Medulla oblongata (tissue), 1 donor: ENCODE measurements at regions not wholly inside any gene's neighbourhood (a gene's known extent, or its start where the extent isn't known, plus 50 kb on each side); places are given as distances from the start of the nearest gene placed in this dataset.
A peak's percentile ranks its signal among the peaks of the same experiment; 100 is the strongest.
"Not testable (repeated sequence)": the region's sequence is repeated elsewhere in the genome, so short reads cannot be mapped to it uniquely, and the experiment has no call there.

Source experiments
- DNase-seq: peaks from one replicate; pipeline ENCODE4 v3.0.0-alpha.2; 2015; ENCODE audit errors: extremely low spot score

DNA sequence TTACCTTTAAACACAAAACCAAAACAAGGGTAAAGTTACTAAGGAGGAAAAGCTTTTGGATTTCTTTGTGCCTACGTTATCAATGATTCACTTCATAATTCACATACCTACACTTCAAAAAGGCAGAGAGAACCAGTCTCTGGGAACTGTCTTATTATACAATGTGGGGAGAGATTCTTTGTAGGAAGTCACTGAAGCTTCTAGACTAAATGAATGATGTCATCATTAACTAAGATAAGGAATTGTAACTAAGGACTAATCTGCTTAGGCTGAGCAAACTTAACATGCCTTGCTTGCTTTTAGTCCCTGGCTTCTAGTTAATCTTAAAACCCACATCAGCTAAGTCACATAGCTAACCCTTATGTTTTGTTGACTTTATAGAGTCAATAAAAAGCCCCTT, 771.2 kb downstream of the NXPH1 start:
- no peak for DNase-seq

DNA sequence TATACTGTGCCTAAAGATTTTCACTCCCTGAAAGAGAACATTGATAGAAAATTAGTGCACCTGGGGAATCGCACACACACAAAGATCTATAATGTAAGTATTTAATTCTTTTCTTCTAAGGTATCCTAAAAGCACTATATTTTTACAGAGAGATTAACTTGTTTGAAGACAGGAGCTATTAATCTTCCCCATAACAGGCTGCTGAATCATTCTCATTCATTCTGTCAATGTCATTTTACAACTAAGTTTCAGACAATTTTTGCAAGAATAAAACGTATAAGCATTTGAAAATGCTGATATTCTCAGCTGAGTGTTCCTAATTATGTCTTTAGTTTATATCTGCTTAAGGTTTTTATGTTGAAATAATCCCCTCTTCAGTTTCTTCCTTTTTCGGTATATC, 776.7 kb downstream of the NXPH1 start:
- DNase-seq, result no peak

DNA sequence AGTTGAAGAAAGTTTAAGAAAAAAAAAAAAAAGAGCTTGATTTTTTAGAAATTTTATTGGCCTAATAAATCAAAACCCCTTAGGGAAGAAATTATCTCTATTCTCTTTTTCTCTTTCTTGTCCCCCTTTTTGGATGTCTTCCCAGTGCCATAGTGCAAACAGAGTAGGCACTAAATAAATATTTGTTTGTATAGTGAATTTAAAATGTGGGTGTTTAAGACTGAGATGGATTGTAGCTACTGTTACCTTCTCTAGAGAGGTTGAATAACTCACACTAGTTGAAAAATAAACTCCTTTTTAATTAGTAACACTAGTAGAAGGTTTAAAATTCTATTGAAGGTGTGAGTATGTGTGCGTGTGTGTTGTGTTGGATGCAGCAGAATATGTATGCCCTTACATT, 783.8 kb downstream of the NXPH1 start:
- DNase-seq, result no peak

DNA sequence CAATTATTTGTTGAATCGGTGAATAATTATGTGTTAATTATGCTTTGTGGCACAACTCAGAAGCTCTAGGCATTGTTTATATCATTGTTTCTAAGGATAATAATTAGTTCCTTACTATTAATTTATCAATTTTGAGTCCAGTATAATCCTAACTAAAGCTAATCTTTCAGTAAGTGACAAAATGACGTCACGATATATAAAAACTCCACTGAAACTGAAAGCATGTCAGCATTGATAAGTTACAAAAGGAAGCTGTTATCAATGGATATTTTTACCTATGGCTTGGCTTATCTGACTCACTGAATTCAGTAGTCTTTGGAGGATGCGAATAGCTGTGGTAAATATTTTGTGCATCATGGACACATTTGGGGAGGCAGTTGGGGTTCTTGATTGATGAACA, 793.1 kb downstream of the NXPH1 start:
- no peak for DNase-seq

DNA sequence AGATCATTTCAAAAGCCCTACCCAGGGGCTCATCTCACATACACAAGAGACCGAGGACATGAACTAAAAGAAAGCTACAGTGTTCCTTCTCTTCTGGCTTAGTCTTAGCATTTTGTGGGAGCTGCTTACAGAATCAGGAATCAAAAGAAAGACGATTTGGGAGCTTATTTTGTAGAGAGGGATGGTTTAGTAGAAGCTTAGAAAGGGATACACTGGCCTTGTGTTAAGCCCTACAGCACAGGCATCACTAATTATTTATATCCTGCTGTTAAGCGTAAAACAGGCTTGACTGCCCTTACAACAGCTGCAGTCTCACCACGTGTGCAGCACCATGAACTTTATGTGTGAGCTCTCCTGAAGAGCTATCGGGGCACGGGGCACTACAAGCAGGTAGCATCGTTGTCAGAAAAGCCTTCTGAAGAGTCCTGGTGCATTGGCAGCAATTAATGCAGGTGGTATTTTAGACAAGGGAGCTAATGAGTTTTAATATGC, 798.3 kb downstream of the NXPH1 start:
- peak; percentile 6 for DNase-seq

DNA sequence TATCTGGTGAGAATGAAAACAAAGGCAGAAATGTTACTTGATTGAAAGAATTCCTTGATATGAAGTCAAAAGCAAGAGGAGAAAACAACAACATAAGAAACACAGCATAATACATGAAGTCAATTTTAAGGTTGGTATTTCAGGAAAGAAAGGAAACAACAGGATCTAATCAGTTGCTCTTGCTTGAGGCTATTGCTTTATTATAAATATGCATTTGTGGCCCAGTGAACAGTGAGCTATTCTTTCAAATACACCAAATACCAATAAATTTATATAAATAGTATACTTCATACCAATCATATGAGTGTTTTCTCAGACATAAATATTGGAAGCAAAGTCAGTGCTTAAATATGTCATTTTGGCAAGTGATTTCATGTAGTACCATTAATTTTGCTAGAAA, 806.6 kb downstream of the NXPH1 start:
- DNase-seq, result no peak

DNA sequence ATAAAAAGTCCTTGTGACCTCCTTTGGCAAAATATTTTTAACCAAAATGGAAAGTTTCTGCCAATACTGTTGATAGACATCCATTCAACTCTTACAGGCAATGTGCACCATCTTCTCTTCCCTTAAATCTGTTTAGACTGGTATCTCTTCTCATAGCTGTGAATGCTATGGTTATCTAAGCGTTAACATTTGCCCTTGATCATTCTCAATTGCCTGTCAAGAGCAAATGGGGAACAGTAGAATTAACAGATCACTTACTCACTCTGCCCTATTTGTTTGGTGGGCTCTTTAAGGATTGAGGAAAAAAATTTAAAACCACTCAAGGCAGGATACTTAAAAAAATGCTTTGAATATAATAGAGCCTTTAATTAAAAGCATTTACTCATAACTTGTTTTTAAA, 808.4 kb downstream of the NXPH1 start:
- no peak for DNase-seq

DNA sequence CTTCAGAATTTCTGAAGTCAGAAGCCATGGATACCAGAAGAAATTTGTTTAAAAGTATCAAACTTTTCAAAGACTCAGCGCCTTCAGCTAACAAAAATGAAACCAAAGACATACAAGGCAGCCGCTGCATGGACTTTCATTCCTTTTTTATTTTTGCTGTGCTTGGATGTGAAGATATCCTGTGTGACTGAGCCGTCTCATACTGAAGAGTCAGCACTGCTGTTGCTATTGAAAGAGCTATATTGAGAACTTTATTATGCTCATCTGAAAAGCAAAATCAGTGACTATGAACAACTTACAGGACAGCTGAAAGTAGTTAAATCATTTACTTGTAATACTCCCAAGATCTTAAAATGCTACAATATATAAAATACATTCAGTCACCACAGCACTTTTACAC, 809.2 kb downstream of the NXPH1 start:
- DNase-seq, result peak; percentile 6

DNA sequence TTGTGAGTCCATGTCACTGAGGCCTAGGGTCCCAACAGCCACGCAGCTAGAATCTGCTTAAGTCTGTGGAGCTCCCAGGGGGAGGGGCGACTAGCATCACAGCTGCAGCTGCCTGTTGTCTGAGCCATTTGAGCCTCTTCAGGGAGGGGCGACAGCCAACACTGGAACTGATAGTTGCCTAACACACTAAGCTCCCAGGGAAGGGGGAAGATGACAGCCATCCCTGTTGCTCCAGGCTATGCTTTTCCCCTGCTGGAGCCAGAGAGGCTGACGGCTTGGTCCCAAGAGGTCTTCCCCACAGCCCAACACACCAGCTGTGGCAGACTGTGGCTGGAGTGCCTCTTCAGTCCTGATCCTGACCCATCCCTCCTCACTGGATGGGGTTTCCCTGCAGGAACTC, 817.5 kb downstream of the NXPH1 start:
- DNase-seq, result no peak

DNA sequence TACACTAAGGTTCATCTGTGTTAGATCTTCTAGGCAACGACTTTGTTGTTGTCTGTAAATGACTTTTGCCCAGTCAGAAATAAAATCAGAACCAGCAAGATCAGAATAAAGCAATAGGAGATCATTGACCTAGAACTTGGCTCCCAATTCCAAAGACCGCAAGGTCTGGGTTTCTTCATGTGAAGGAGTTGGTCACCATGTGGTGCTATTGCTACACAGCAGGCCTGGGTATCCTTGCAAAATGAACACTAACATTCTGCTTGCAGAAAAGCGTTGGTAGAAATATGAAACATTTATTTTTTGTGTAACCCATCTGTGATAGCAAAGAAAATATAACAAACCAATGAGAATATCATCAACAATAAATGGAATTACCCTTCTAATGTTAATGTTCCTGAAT, 831.0 kb downstream of the NXPH1 start:
- DNase-seq, result no peak

DNA sequence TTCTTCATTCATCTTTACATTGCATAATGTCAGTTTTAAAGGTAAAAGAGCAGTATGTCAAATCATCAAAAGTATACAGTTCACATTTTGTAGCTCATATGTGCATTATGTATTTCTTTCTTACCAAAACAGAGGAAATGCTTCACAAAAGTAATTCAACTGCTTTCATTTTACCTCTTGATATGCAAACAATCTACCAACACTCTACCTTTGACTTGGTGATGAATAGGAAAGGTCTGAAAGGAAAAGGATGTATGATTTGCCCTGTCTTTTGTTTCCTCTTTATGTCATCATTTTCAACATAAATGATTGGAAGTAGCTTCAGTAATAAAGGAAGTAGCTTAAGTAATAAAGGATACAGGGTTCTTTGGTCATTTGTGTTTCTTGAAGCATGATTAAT, 846.7 kb downstream of the NXPH1 start:
- no peak for DNase-seq

DNA sequence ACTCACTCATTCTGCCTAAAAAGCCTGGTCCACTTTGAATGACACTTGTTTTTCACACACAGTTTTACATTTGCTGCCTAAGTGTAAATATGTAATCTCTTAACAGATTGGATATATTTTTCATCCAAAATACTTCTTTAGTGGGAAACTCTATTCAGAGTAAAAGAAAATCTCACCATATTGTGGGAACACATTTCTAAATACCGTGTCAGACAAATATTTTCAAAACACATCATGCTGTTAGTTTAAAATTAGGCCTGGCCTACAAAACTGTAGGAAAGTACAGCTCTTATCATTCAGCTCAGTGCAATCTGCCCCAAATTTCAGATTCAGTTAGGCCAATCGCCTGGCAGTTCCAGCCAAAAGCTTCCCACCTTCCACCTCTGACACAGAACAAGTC, 849.8 kb downstream of the NXPH1 start:
- DNase-seq, result no peak

DNA sequence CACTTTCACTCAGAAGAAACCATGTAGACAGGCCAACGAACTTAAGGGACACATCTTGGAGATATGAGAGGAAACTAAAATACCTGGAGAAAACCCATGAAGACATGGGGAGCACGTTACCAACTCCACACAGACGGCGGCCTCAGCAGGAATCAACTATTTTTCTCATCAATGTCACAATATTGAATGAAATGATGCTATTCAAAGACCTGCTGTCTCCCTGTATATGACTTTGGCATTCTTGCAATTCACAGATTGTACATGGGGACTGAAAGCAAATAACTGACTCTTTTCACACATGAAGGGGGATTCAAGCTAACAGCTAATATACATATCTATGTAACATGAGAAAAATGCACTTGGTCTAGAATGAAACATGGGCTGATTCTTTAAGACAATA, 869.0 kb downstream of the NXPH1 start:
- DNase-seq, result no peak

DNA sequence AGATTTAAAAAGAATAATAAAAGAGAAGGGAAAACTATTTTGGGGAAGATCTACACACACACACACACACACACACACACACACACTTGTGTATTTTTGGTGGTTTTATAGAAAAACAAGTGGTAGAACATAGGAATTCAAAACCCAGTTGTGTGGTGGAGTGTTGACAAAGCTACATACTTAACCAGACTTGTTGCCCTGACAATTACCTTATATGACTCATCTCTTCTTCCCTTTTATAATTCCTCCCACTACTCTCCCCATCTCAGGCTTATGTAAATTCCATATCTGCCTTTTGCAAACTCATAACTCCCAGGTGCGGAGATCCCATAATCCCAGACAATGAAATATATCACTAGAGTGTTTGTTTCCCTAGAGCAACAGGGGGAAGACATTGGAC, 873.7 kb downstream of the NXPH1 start:
- no peak for DNase-seq

DNA sequence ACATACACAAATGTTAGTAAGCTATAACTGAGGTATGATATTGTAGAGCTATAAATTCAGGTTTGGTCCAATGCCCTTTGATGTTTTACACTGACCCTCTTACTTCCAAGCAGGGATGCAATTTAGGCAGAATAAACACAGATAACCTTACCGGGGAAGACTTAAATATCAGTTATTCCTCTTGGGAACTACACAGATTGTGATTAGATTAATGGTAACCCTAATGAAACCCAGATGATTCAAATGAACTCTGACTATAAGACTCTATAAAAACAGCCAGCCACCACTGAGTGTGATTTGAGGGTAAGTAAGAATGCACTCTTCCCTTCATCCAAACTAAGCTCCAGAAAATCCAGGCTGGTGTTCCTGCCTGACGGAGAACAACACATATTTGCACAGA, 891.1 kb downstream of the NXPH1 start:
- no peak for DNase-seq

DNA sequence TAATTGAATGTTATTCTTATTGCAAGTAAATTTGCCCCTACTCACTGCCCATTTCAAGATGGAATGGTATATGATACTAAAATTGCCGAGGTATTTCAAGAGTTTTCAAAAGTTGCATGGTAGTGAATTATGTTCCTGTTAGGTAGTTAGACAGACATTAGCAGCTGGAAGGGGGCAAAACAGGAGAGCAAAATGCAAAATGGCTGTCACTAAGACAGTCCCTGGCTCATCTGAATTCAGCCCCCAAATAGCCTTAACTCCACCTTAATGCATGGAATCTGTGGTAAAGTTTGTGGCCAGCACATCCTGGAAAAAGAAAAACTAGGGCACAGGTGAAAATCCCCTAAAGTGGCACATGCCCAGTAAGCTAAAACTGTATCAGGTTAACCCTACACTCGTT, 894.9 kb downstream of the NXPH1 start:
- no peak for DNase-seq

DNA sequence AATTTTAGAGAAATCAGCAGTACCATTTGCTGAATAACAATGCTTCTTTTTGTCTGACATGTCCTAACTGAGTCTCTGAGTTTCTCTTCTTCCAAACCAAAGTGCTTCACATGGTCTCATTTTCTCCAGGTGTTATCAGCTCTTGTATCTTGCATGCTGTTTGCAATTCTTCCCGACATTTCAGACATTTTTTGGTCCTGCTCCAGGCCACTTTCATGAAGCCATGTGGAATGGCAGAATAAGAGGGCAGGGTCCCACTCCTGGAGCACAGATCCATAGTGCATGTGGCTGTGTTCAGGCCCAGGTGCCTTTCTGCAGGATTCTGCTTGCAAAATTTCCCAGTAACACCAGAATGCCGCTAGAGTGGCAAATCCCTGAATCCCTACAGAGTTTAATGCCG, 916.2 kb downstream of the NXPH1 start:
- no peak for DNase-seq

DNA sequence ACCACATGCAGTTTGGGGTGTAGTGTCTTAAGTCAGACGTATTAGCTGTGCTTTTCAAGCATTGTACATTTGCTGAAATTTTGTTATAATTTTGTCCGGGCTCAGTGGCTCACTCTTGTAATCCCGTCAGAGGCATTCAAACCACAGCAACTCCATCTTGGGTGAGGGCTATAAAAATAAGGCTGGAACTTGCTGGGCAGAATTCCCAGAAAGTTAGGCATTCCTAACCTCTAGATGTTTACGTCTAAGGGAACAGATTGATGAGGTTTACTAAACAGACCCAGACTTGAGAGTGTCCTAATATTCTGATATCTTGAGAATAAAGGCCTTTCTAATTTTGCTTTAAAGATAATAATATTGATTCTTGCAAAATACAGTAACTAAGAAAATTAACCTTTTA, 957.8 kb downstream of the NXPH1 start:
- no peak for DNase-seq

DNA sequence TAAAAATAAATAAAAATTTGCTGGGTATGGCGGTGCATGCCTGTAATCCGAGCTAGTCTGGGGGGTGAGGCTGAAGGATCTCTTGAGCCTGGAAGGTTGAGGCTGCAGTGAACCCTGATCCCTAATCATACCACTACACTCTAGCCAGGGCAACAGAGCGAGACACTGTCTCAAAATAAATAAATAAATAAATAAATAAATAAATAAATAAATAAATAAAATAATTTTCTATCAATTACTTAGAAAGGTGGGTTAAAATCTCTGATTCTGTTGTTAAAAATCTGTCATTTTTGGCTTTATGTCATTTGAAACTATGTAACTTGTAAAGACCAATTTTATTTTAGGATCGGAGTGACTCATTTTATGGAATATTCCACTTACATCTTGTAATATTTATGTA, 958.6 kb downstream of the NXPH1 start:
- no peak for DNase-seq

DNA sequence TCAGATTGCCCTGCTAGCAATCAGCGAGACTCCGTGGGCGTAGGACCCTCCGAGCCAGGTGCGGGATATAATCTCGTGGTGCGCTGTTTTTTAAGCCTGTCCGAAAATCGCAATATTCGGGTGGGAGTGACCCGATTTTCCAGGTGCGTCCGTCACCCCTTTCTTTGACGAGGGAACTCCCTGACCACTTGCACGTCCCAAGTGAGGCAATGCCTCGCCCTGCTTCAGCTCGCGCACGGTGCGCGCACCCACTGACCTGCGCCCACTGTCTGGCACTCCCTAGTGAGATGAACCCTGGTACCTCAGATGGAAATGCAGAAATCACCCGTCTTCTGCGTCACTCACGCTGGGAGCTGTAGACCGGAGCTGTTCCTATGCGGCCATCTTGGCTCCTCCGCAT, 971.0 kb downstream of the NXPH1 start:
- not testable (repeated sequence) for DNase-seq

DNA sequence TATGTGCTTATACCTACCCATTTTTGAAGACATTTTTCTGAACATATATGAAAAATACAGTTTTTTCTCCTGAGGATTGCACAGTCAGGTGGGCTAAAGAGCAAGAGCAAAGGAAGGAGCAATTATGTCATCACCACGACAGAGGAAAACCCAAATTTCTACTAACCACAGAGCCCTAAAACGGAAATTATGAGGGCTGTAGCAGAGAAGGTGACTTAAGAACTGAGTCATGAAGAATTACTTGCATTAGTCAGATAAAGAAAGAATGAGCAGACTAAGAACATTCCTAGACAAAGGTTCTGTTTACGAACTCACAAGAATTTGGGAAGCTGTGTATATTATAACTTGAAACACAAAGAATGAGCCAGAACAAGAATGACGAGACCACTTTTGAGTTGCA, 974.4 kb downstream of the NXPH1 start:
- DNase-seq, result no peak

DNA sequence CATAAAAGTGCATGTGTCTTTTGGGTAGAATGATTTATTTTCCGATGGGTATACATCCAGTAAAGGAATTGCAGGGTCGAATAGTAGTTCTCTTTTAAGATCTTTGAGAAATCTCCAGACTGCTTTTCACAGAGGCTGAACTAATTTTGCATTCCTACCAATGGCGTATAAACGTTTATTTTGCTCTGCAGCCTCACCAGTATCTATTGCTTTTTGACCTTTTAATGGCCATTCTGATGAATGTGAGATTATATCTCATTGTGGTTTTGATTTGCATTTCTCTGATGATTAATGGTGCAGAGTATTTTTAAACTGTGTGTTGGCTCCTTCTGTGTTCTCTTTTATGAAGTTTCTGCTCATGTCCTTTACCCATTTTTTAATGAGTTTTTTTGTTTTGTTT, 1020.1 kb downstream of the NXPH1 start:
- DNase-seq, result no peak

DNA sequence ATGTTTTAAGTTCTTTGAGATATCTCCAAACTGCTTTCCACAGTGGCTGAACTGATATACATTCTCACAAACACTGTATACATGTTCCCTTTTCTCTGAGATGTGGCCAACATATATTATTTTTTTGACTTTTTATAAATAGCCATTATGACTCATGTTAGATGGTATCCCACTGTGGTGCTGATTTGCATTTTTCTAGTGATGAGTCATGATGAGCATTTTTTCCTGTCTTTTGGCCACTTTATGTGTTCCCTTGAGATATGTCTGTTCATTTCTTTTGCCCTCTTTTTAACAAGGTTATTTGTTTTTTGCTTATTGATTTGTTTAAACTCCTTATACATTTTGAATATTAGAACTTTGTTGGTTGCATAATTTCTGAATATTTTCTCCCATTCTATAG, 1055.1 kb downstream of the NXPH1 start:
- DNase-seq, result no peak

DNA sequence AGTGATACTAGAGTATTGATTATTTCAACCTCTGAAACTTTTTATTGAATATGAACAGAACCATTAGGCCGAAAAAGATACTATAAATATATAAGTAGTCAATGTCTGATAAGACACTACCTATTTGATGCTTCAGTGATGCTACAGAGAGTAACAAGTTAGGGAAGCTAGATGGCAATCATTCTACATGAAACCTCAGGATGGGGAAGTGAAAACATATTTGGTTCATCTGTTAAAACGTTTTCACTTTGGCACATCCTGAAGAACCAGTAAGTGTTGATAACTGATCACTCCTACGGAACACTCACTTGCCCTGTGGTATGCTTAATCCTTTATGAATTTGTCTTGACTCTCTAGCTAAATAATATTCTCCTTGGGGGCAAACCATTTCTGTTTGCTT, 1064.9 kb downstream of the NXPH1 start:
- no peak for DNase-seq

DNA sequence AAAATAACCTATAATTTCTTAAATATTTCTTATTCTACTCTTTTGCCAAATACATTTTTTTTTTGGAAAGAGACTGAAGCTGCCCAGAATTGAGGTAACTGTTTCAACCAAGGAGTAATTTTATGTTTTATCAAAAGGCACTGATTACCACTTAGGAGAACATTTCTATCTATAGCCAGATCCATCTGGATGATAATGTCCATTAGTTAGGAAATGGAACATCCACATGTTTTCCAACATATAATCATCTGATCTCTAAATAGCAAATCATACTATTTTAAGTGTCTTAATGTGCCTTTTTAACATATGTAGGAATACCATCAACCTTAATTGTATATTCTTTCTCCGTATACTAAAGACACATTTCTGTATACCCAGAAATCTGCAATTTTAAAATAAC, 1068.9 kb downstream of the NXPH1 start:
- no peak for DNase-seq
